Glomerular endothelial cell (primary cell): ENCODE measurements at regions not wholly inside any gene's neighbourhood (a gene's known extent, or its start where the extent isn't known, plus 50 kb on each side); places are given as distances from the start of the nearest gene placed in this dataset.
"Not testable (repeated sequence)": the region's sequence is repeated elsewhere in the genome, so short reads cannot be mapped to it uniquely, and the experiment has no call there.

Experiments used
- DNase-seq: peaks from one replicate; pipeline ENCODE4 v3.0.0-alpha.2; 2011; ENCODE audit warnings: low read depth, low spot score; ENCODE audit errors: extremely low read depth

DNA sequence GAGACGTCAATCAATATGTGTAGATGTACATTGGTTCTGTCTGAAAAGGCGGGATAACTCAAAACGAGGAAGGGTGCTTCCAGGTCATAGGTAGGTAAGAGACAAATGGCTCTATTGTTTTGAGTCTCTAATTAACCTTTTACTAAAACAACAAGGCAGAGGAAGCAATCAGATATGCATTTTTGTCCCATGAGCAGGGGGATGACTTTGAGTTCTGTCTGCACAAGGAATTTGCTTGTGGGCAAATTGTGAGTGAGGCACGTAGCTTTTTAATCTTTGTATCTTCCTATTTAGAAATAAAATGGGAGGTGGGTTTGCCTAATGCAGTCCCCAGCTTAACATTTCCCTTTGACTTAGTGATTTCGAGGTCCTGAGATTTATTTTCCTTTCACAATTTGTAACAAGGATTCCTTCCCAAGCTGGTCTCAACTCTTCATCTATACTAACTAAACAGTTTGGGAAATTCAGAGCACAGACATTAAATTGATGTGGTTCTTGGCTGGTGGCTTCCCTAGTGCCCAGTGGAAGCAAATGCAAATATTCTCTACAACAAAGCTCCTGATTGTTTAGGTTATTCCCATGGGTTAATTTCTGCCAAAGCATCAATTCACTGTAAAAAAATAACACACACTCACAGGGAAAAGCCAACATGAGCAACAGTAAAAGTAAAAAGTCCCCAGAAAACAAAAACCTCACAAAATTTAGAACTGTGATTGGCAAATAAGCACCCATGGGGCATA is 738.8 kb upstream of the SGO1 start:
- DNase-seq, result no peak

DNA sequence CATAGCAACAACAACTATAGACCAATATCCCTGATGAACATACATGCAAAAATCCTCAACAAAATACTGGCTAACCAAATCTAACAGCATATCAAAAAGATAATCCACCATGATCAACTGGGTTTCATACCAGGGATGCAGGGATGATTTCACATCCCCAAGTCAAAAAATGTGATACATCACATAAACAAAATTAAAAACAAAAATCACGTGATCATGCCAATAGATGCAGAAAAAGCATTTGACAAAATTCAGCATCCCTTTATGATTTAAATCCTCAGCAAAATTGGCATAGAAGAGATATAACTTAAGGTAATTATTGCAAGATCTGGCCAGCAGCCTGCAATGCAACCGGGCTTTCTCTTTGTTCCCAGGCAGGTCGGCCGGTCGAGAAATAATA is 735.1 kb upstream of the SGO1 start:
- not testable (repeated sequence) for DNase-seq

DNA sequence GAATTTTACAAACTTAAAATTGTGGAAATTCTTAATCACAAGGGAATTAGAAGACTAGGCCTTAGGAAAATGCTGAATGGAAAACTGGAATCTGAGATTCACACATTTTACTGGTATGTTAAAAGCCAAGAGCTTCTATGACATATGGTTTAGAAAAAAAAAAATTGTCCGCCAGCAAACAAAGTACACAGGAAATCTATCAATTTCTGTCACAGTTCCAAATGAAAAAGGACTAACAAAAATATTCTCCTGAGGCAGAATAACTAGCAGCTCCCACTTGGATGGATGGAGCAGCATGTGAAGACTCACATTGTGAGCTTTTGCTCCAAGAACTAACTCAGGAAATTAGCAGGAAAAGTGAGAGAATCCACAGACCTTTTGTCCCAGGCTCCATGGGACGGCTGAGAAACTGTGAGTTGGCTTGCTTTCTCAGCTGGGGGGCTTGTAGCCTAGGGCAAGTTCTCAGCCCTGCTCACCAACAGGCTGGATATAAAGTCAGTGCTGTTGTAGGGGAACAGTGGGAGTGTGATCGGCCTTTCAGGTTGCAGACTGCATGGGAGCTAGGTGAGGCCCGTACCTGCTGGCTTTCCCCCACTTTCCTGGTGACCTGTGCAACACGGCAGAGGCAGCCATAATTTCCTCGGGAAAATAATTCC is 731.1 kb upstream of the SGO1 start:
- DNase-seq, result no peak

DNA sequence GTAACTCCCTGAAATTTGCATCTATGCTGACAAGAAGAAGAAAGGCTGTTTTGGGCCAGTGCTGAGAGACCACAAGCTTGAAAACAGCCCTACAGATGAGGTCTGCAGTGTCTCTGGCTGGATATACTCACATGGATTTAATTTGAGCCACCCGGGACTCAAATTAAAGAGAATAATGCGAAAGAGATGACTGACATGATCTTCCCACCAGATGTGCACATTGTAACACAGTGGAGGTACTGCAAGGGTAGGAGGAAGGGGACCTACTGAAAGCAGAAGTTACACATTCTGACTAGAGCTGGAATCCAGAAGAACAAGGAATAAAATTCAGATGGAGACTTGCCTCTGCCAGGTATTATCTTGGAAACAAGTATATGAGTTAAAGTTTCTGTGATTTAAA is 728.3 kb upstream of the SGO1 start:
- no peak for DNase-seq

DNA sequence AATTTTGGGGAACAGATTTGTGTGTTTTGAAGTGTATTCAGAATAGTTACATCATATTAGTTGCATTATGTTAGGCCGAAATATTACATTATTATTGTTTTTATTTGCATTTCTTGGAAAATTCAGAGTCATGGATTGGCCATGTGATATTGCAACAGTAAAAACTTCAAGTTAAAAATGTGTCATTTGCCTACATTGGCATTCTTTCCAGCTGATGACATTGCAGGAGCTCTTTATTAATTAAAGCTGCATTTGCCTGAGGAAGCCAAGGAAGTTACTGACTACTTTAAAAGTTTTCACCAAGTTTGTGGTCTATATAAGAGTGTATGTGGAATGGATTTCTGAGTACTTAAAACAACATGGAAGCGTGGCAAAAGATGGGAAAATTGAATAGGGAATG is 726.4 kb upstream of the SGO1 start:
- DNase-seq, result no peak

DNA sequence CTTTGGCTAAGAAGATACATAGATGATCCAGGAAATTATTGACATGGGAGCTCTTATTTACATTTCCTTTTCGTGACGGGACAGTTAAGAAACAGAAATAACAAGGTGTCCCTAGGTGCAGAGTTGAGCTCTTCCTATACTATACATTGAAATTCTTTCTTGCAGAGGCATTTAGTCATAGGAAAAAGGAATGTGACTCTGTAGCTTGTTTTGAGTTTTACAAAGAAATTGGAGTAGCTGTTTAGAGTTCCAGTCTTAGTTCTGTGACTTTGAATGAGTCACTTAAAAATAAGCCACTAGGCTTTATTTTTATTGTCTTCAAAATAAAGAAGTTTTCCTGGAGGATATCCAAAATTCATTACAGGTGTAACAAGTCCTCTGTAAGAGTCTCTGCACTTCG is 723.5 kb upstream of the SGO1 start:
- no peak for DNase-seq

DNA sequence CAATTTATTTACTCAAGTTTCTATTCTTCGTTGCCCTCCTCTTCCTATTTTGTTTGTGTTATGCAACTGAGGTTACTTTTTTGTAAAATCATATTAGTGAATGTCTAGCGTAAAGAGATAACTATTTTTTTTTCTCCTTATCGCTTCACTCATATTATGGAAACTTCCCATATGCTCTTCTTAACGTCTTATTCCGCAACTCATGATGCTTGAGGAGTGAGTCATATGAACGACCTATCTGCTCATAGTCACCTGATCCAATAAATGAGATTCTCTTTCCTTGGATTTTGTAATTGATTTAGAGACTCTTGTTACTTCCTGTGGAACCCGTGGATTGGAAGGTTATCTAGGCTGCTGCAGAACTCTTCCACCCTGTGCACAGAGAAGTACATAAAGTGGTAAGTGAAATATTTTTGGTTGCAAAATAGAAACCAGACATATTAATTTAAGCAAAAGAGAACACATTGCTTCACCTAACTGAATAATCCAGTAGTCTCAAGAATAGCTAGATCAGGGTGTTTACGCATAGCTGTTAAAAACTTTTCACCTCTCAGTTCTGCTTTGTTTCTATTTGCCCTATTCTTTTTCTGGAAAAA is 719.3 kb upstream of the SGO1 start:
- no peak for DNase-seq

DNA sequence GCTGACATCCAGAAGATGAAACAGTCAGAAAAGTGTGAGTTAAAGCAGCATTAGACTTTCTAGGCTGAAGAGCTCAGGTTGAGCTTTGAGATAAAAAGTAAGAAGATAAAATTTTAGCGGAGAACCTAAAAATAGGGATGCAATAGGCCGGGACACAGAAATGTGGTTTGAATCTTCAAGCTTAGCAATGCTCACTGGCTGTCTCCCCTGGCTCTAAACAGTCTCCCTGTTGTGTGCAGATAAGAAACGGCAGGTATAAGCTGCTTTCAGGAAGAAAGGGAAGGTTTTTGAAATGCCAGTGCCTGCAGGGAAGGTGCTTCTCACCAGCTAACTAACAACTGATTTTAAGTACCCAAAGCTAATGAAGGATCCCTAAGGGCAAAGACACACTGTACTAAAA is 718.7 kb upstream of the SGO1 start:
- DNase-seq, result no peak

DNA sequence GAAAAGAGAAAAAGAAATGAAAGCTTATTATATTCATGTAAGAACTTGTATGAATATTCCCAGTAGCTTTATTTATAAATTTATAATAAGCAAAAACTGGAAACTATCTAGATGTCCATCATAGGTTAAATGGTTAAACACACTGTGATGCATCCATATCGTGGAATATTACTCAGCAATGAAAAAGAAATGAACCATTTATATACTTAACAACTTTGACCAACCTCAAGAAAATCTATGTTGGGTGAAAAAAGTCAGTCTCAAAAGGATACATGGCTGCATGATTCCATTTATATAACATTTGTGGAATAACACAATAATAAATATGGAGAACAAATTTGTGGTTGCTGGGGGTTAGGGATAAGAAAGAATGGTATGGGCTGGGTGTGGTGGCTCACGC is 713.0 kb upstream of the SGO1 start:
- no peak for DNase-seq

DNA sequence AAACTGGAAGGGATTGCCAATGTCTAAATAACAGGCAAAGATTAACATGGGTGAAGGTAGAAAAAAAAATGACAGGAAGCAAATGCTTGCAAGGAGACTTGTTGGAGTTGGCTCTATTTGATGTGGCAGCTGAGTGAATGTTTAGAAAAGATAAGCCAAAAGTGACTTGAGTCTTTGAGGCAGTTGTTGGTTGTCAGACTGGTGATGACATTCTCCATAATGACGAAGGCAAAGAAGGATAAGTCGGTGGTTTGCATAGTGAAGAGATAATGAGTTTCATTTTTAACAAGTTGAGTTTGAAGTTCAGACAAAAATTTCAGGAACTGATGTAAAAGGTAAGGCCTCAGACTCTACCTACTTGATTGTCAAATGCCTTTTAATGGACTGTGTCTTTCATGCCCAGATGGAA is 704.1 kb upstream of the SGO1 start:
- no peak for DNase-seq

DNA sequence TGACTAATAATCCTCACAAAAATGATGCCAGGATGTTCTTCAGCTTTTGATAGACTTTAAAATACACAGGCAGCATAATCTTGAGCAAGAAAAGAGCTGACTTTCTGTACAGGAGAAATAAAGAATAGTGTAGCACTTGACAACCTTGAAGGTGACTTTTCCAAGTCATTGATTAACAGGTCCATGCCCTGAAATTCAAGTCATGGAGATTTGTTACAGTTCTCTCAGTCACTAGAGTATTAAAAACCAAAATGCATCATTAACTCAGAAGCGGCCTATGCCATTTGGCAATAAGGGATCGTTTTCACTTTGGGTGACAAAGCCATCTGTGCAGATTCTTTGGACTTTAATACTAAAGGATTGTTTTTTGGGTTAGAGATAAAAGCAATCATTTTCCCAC is 692.7 kb upstream of the SGO1 start:
- DNase-seq, result no peak

DNA sequence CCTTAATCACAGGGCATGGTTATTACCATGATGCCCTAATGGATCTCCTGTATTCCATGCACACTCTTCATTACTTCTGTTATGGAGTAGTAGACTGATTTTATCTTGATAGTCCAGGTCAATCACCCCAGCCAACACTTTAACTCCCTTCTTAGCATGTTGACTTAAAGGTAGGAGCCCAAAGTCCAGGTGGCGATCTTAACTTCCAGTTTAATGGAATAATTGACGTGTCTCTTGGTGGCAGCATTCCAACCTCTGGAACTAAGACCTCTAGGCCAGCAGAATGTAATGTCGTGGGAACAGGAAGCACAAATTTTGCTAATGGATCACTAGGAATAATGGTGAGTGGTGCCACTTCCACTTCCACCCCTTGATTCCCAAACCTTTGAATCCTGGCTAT is 687.2 kb upstream of the SGO1 start:
- DNase-seq, result no peak

DNA sequence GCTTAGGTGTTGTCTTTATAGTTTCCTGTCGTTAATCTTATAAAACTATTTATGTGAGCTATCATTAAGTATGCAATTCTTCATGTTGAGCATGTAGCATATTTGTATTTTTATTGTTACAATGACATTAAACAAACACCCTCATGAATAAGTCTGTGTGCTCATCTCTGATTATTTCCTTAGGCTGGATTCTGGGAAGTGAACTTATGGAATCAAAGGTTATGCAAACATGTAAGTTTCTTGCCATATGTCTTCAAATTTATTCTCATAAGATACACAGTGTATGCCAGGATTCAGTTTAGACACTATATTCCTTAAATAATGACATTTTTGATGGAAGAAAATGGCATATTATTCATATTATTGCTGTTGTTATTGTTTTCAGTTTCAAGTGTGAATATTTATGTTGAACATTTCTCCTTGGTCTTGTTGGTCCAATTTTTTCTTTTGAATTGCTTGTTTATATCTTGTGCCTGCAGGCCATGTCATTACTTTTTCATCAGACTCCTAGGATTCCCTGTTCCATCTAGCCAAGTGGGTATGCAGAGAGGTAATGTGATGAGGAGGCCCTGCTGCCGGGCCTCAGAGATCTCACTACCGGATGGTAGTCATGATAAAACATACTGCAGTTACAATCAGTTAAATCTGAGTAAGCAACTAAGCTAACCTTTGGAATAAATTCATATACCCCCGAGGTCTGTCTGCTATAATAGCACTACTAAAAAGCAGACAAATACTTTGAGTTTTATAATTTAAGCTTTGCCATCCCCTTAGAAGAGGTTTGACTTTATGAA is 684.3 kb upstream of the SGO1 start:
- no peak for DNase-seq

DNA sequence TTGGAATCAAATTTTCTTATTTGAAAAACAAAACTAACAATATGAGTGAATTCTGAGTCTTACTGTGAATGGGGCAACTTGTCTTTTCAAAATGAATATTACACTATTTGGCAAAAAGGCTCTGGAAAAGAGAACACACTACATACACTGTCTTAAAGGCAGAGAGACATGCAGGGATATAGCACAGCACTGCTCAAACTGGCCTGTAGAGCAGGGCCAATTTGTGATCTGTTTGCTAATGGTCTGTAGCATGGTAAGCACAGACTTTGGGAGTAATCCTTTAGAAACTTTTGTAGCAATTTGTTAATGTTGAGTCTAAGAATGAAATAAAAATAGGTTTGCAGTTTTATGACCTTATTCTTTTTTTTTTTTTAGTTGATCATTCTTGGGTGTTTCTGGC is 679.8 kb upstream of the SGO1 start:
- DNase-seq, result no peak

DNA sequence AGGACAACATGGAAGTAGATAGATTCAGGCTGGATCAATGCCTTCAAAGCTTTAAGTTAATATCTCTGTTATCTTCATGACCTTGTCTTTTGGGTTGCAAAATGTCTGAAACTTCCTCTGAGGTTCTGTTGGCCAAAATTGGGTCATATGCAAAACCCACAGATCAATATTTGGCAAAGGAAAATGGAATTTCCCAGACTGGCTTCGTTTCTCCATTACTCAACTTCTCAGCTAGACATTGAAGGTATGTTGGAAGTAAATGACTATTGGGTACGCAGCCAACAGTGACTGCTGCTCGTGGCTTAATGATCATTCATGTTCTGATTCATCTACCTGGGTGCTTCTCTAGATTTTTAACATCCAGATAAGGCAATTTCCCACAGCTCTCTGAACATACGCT is 675.4 kb upstream of the SGO1 start:
- DNase-seq, result no peak

DNA sequence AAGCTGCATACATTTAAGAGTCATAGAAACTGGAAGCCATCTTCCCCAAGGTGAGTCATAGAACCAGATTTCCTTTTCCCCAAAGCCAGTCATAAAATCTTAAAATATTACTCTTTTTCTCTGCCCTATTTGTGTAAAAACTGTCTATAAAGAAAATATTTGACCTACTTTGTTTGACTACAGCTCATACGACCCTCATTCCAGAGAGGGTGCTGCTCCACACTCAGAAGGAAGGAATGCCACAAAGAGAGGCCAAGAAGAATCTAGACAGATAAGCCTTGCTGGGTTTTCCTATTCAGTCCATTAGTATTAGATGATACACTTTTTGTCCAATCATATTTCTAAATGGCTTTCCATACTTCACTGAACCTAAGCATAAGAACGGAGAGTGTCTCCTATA is 671.6 kb upstream of the SGO1 start:
- no peak for DNase-seq

DNA sequence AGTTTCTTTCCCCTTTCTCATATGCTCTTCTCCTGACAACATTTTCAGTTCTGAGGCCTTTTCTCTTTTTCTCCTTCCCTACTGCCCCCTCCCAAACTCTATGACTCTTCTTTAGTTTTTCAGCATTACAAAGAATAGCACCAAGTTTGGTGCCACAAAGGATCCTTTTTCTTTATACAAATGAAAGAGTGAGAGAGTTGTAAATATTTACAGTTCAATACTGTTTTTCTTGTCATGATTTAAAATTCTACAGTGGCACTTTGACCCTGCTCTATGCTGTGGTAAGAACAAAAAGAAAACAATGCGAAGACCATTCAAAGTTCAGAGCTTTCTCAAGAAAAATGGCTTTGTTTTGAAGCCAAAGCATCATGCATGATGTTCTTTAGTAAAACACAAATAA is 667.9 kb upstream of the SGO1 start:
- no peak for DNase-seq

DNA sequence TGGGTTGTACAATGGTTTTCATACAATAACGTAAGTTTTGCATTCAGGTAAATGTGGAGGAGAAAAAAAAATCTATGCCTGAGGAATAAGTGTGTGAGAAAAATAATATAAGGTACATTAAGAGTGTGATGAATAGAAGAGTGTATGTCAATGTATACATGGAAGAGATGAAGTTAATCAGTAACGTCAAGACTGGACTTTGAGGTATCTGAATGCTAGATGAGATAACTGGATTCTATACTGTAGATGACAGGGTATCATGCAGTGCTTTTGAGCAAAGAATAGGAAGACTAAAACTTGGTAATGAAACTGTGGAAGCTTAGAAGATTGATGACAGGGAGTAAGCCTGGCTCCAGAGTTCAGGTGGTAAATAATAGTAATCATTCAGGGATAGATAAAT is 666.7 kb upstream of the SGO1 start:
- DNase-seq, result no peak

DNA sequence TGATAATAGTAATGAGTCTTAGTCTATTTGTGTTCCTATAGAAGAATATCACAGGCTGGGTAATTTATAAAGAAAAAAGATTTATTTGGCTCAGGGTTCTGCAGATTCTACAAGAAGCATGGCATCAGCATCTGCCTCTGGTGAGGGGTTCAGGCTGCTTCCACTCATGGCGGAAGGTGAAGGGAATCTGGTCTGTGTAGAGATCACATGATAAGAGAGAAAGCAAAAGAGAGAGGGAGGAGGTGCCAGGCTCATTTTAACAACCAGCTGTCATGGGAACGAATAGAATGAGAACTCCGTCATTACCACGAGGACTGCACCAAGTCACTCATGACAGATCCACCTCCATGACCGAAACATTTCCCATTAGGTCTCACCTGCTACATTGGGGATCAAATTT is 664.0 kb upstream of the SGO1 start:
- no peak for DNase-seq

DNA sequence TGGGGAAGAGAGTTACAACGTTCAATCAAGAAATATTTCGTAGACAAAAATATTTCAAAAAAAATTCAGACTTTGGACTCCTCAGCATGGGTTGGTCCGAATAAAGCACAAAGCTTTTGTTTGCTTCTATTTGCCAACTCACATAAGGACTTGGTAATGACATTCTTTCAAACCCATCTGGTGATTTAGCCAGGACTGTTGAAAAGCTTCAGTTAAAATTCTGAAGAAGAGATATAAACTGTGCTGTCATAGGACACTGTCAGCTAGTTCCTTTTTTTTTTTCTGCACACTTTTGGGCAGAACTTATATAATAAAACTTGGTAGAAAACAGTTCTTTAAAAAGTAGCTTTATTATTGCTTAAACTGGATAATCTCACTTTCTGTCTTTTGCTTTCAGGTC is 660.8 kb upstream of the SGO1 start:
- no peak for DNase-seq

DNA sequence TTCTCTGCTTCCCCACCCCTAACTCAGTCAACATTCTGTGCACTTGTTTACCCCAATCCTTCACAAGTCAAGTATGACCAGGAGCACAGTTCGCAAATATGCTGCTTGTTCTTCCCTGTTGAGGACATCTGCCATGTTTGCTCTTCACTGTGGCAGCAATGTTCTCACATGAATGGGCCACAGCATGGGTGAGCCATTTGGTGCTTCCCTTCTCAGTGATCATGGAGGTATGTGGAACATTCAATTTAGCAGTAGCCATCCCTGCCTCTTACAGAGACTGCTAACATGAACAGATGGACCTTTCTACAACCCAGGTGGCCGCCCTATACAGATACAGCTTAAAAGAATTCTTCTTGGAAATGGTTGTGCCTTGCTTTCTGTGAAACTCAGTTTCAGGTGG is 660.1 kb upstream of the SGO1 start:
- no peak for DNase-seq

DNA sequence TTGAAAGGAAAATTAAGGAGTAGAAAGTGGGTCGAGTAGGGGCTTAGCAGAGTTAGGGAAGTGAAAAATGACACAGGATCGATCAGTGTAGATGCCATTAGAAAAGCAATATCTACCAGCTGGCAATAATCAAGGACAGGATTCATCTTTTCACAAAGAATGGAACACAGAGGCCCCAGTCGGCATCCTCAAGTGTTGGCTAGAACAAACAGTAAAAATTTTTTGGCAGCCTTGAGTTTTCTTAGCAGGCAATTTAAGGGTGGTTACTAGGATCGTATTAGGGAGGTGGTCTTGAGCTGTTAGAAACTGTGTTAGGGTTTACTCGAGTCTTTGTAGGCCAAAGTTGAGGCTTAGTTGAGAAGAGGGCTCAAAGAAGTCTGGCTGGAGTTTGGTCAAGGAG is 658.8 kb upstream of the SGO1 start:
- DNase-seq, result no peak
